ENCODE measurements at regions not wholly inside any gene's neighbourhood (a gene's known extent, or its start where the extent isn't known, plus 50 kb on each side); places are given as distances from the start of the nearest gene placed in this dataset.

DNA sequence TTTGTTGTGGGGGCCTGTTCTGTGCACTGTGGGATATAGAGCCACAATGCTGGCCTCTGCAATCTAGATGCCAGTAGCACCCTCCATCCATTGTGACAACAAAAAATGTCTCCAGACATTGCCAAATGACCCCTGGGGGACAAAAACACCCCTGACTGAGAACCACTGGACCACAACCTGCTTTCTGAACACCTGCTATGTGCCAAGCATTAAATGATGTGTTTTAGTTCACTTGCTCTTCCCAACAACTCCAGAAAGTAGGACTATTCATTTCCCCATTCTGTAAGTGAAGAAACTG, 367.0 kb upstream of the ERCC4 start:
- no peak for FAIRE-seq

GRCh38 chr16:13553453-13553985, 366.4 kb upstream of the ERCC4 start:
- 1% methylated on average over 6 of the region's 6 CpGs for WGBS (ENCODE audit: insufficient coverage, low coverage, missing lambda C conversion rate)
- no peaks in the 10 kb centered on the region for H3K36me3 ChIP-seq (ENCODE audit: control insufficient read depth, insufficient read depth, low read length)
- BruUV-seq (replicated peaks), result no TSS peak
- H3K9me3 ChIP-seq (replicated peaks; ENCODE audit: control insufficient read depth, insufficient read depth, low read depth, low read length), result no peaks in the 10 kb centered on the region
- peaks cover 0 to 7% of the 10 kb centered on the region in 2 experiments; a peak in 3 of 5 replicates for H3K27me3 ChIP-seq (ENCODE audit: control insufficient read depth in 2 of 2, insufficient read depth in 2 of 2, low read length in 2 of 2)
- H2AFZ ChIP-seq (ENCODE audit: low read depth, low read length), result no peak overlapping the region
- TF ChIP-seq ZFPM2 (CRISPR knock-in tag; IDR thresholded peaks at IDR 0.05) (no peak), POLR2AphosphoS2 (IDR thresholded peaks at IDR 0.05; ENCODE audit: low read length) (no peak), CTBP1 (IDR thresholded peaks at IDR 0.05; ENCODE audit: borderline replicate concordance) (no peak), MTA2 (IDR thresholded peaks at IDR 0.05; ENCODE audit: low read depth) (no peak), TCF7 (IDR thresholded peaks at IDR 0.05; ENCODE audit: borderline replicate concordance) (no peak), ZNF589 (CRISPR knock-in tag; IDR thresholded peaks at IDR 0.05; ENCODE audit: low read depth) (no peak)
- TF ChIP-seq, protein P1, sequence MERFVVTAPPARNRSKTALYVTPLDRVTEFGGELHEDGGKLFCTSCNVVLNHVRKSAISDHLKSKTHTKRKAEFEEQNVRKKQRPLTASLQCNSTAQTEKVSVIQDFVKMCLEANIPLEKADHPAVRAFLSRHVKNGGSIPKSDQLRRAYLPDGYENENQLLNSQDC (CRISPR knock-in tag; IDR thresholded peaks at IDR 0.05), result no peak
- TF ChIP-seq, protein P2, sequence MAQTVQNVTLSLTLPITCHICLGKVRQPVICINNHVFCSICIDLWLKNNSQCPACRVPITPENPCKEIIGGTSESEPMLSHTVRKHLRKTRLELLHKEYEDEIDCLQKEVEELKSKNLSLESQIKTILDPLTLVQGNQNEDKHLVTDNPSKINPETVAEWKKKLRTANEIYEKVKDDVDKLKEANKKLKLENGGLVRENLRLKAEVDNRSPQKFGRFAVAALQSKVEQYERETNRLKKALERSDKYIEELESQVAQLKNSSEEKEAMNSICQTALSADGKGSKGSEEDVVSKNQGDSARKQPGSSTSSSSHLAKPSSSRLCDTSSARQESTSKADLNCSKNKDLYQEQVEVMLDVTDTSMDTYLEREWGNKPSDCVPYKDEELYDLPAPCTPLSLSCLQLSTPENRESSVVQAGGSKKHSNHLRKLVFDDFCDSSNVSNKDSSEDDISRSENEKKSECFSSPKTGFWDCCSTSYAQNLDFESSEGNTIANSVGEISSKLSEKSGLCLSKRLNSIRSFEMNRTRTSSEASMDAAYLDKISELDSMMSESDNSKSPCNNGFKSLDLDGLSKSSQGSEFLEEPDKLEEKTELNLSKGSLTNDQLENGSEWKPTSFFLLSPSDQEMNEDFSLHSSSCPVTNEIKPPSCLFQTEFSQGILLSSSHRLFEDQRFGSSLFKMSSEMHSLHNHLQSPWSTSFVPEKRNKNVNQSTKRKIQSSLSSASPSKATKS (CRISPR knock-in tag; IDR thresholded peaks at IDR 0.05), result no peak
- H3K4me1 ChIP-seq (replicated peaks in 1 of 2; ENCODE audit: control insufficient read depth in 2 of 2, insufficient read depth in 2 of 2, low read length in 2 of 2), result no peaks in the 10 kb centered on the region
- no peak for FAIRE-seq
- no peak for DNase-seq (ENCODE audit: extremely low read depth in 1 of 4, low spot score in 3 of 4)
- H3K27ac ChIP-seq (ENCODE audit: extremely low read depth, low read depth, low read length), result no peak overlapping the region
- POLR2A ChIA-PET, result no interaction called here
- H3K9me1 ChIP-seq (ENCODE audit: control insufficient read depth, insufficient read depth, low read length), result no peaks in the 10 kb centered on the region
- H3K4me2 ChIP-seq (ENCODE audit: insufficient read depth, low read length), result no peak overlapping the region
- no peak overlapping the region for H3K9ac ChIP-seq (ENCODE audit: insufficient read depth in 1 of 2, low read depth in 2 of 2, low read length in 2 of 2)
- in situ Hi-C loops (cut with MboI) (no loop called here), intact Hi-C loops (cut with micrococcal nuclease) (no loop called here)
- ATAC-seq, result no peak
- CTCF ChIA-PET (ENCODE audit: low intra/inter-chr PET ratio), result no interaction called here
- H3K79me2 ChIP-seq (ENCODE audit: control insufficient read depth, insufficient read depth, low read length), result no peaks in the 10 kb centered on the region
- no peaks in the 10 kb centered on the region for H4K20me1 ChIP-seq (replicated peaks; ENCODE audit: control insufficient read depth, insufficient read depth, low read length)
- H3K4me3 ChIP-seq, result no peak overlapping the region

More for the DNA sequence above, 367.0 kb upstream of the ERCC4 start:
- Histone ChIP-seq H3K27me3 (ENCODE audit: control insufficient read depth in 2 of 2, insufficient read depth in 2 of 2, low read length in 2 of 2) (peaks cover 0 to 7% of the 10 kb centered on the region in 2 experiments; a peak in 3 of 5 replicates), H4K20me1 (replicated peaks; ENCODE audit: control insufficient read depth, insufficient read depth, low read length) (no peaks in the 10 kb centered on the region), H3K4me3 (no peak overlapping the region), H3K27ac (ENCODE audit: extremely low read depth, low read depth, low read length) (no peak overlapping the region), H3K4me1 (replicated peaks in 1 of 2; ENCODE audit: control insufficient read depth in 2 of 2, insufficient read depth in 2 of 2, low read length in 2 of 2) (no peaks in the 10 kb centered on the region), H3K9ac (ENCODE audit: insufficient read depth in 1 of 2, low read depth in 2 of 2, low read length in 2 of 2) (no peak overlapping the region), H3K36me3 (ENCODE audit: control insufficient read depth, insufficient read depth, low read length) (no peaks in the 10 kb centered on the region), H3K9me1 (ENCODE audit: control insufficient read depth, insufficient read depth, low read length) (no peaks in the 10 kb centered on the region), H3K9me3 (replicated peaks; ENCODE audit: control insufficient read depth, insufficient read depth, low read depth, low read length) (no peaks in the 10 kb centered on the region), H3K4me2 (ENCODE audit: insufficient read depth, low read length) (no peak overlapping the region), H3K79me2 (ENCODE audit: control insufficient read depth, insufficient read depth, low read length) (no peaks in the 10 kb centered on the region), H2AFZ (ENCODE audit: low read depth, low read length) (no peak overlapping the region)
- POLR2A ChIA-PET, result no interaction called here
- CTCF ChIA-PET (ENCODE audit: low intra/inter-chr PET ratio), result no interaction called here
- BruUV-seq (replicated peaks), result no TSS peak
- in situ Hi-C loops (cut with MboI), result no loop called here
- intact Hi-C loops (cut with micrococcal nuclease), result no loop called here
- ATAC-seq (no peak), DNase-seq (ENCODE audit: extremely low read depth in 1 of 4, low spot score in 3 of 4) (no peak)
- TF ChIP-seq BRF1 (IDR thresholded peaks at IDR 0.05; ENCODE audit: borderline replicate concordance, extremely low read depth, insufficient read length) (no peak), TEAD2 (tag; IDR thresholded peaks at IDR 0.05) (no peak), ASH1L (IDR thresholded peaks at IDR 0.05; ENCODE audit: borderline replicate concordance, low read depth, partially characterized antibody) (no peak), POLR3G (IDR thresholded peaks at IDR 0.05; ENCODE audit: extremely low read depth, insufficient read length, insufficient replicate concordance) (no peak), RUNX1 (IDR thresholded peaks at IDR 0.05; ENCODE audit: low read depth) (no peak), HCFC1 (IDR thresholded peaks at IDR 0.05; ENCODE audit: low read depth, low read length) (no peak), ZC3H8 (IDR thresholded peaks at IDR 0.05) (no peak), RBM17 (IDR thresholded peaks at IDR 0.05; ENCODE audit: borderline replicate concordance, low read depth, low read length) (no peak), ETV5 (CRISPR knock-in tag; IDR thresholded peaks at IDR 0.05; ENCODE audit: low read depth) (no peak)
- TF ChIP-seq, protein P3, sequence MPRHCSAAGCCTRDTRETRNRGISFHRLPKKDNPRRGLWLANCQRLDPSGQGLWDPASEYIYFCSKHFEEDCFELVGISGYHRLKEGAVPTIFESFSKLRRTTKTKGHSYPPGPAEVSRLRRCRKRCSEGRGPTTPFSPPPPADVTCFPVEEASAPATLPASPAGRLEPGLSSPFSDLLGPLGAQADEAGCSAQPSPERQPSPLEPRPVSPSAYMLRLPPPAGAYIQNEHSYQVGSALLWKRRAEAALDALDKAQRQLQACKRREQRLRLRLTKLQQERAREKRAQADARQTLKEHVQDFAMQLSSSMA (CRISPR knock-in tag; IDR thresholded peaks at IDR 0.05), result no peak
